Calu3 (cell line): ENCODE measurements at regions not wholly inside any gene's neighbourhood (a gene's known extent, or its start where the extent isn't known, plus 50 kb on each side); places are given as distances from the start of the nearest gene placed in this dataset.

Source experiments
- BruUV-seq: library from RNA; stranded (reverse); fragments of 400-500 nt; replicated peaks from 2 replicates; lab custom pipeline; 2021; lab: Mats Ljungman, UMichigan
- CTCF ChIA-PET: fragments of 300-600 bp; sonication (Branson Sonifier 250); formaldehyde crosslinking; loops from one replicate; lab custom pipeline; 2022; ENCODE audit warnings: antibody characterized with exemption; lab: Charles Lee
- DNase-seq: peaks from one replicate; pipeline ENCODE4 v3.0.0; 2022
- H3K27ac Mint-ChIP-seq: one replicate; pipeline ENCODE4 v1.8.0; 2022; ENCODE audit warnings: mixed read lengths; ENCODE audit not compliant: unreplicated experiment
- H3K27me3 Mint-ChIP-seq: one replicate; pipeline ENCODE4 v1.8.0; 2022; ENCODE audit warnings: mixed read lengths; ENCODE audit not compliant: unreplicated experiment
- H3K36me3 Mint-ChIP-seq: one replicate; pipeline ENCODE4 v1.8.0; 2022; ENCODE audit warnings: mild to moderate bottlenecking, moderate library complexity, mixed read lengths; ENCODE audit not compliant: insufficient read depth, unreplicated experiment
- H3K4me1 Mint-ChIP-seq: one replicate; pipeline ENCODE4 v1.8.0; 2022; ENCODE audit warnings: mild to moderate bottlenecking, low read depth, mixed read lengths; ENCODE audit not compliant: unreplicated experiment
- H3K4me3 Mint-ChIP-seq: one replicate; pipeline ENCODE4 v1.8.0; 2022; ENCODE audit warnings: mild to moderate bottlenecking, low read depth, moderate library complexity, mixed read lengths; ENCODE audit not compliant: unreplicated experiment
- H3K9me3 Mint-ChIP-seq: one replicate; pipeline ENCODE4 v1.8.0; 2022; ENCODE audit warnings: low read depth, mixed read lengths; ENCODE audit not compliant: unreplicated experiment
- CTCF ChIP-seq: fragments of 200-600 bp; IDR thresholded peaks from one replicate; pipeline ENCODE4 v1.8.0; 2022; ENCODE audit warnings: antibody characterized with exemption; ENCODE audit not compliant: unreplicated experiment
- intact Hi-C: fragments of 100-400 bp; cut with micrococcal nuclease; formaldehyde crosslinking; loops from one replicate; pipeline ENCODE4 v1.10.0; 2022; ENCODE audit not compliant: unreplicated experiment

GRCh38 chr5:102036927-102037326 is 259.2 kb downstream of the SLCO4C1 start:
- no TSS peak for BruUV-seq
- Mint-ChIP-seq H3K27ac (no peak overlapping the region), H3K4me3 (no peak overlapping the region), H3K9me3 (no peaks in the 10 kb centered on the region), H3K27me3 (no peaks in the 10 kb centered on the region), H3K36me3 (no peaks in the 10 kb centered on the region), H3K4me1 (no peaks in the 10 kb centered on the region)
- TF ChIP-seq CTCF = no peak
- intact Hi-C loops = no loop called here
- DNase-seq = no peak
- CTCF ChIA-PET = no interaction called here

- no TSS peak for BruUV-seq
- no peak overlapping the region for H3K4me3 Mint-ChIP-seq
These were observed 264.4 kb downstream of the SLCO4C1 start for GRCh38 chr5:102031711-102032110.

GRCh38 chr5:102018690-102019089 is 277.4 kb downstream of the SLCO4C1 start:
- Mint-ChIP-seq H3K27ac (no peak overlapping the region), H3K4me1 (no peaks in the 10 kb centered on the region), H3K36me3 (no peaks in the 10 kb centered on the region), H3K9me3 (peaks cover 10% of the 10 kb centered on the region), H3K4me3 (no peak overlapping the region), H3K27me3 (no peaks in the 10 kb centered on the region)
- TF ChIP-seq CTCF = no peak
- no peak for DNase-seq
- CTCF ChIA-PET = interaction anchor here (0.7 kb wide), 1 partner anchor 9 kb away, joined by 3 read pairs; no protein-coding TSS in a partner anchor
- intact Hi-C loops = no loop called here
- no TSS peak for BruUV-seq

More at GRCh38 chr5:102031711-102032110, 264.4 kb downstream of the SLCO4C1 start:
- Mint-ChIP-seq H3K9me3 (no peaks in the 10 kb centered on the region), H3K36me3 (no peaks in the 10 kb centered on the region), H3K27ac (no peak overlapping the region), H3K27me3 (no peaks in the 10 kb centered on the region), H3K4me1 (no peaks in the 10 kb centered on the region)
- CTCF ChIA-PET = interaction anchor here (0.9 kb wide), 1 partner anchor 307 kb away, joined by 3 read pairs; no protein-coding TSS in a partner anchor
- no peak for DNase-seq
- no peak for TF ChIP-seq CTCF
- intact Hi-C loops = no loop called here

GRCh38 chr5:102018279-102018678 is 277.8 kb downstream of the SLCO4C1 start:
- H3K27me3 Mint-ChIP-seq = no peaks in the 10 kb centered on the region
- no peak for TF ChIP-seq CTCF
- DNase-seq = no peak
- peaks cover 10% of the 10 kb centered on the region for H3K9me3 Mint-ChIP-seq
- no peaks in the 10 kb centered on the region for H3K36me3 Mint-ChIP-seq
- intact Hi-C loops = no loop called here
- BruUV-seq = no TSS peak
- no peaks in the 10 kb centered on the region for H3K4me1 Mint-ChIP-seq
- H3K27ac Mint-ChIP-seq = no peak overlapping the region
- CTCF ChIA-PET = interaction anchor here (0.7 kb wide), 1 partner anchor 10 kb away, joined by 3 read pairs; no protein-coding TSS in a partner anchor
- H3K4me3 Mint-ChIP-seq = no peak overlapping the region
